DMS53 (cell line): ENCODE measurements at regions not wholly inside any gene's neighbourhood (a gene's known extent, or its start where the extent isn't known, plus 50 kb on each side); places are given as distances from the start of the nearest gene placed in this dataset.

Experiments
- DNase-seq: peaks from one replicate; lab custom pipeline; 2025; lab: John Stamatoyannopoulos, UW

GRCh38 chr11:31903225-31904074 lies 92.3 kb upstream of the PAX6 start:
- no peak for DNase-seq

GRCh38 chr11:31902706-31903105 lies 91.6 kb upstream of the PAX6 start:
- no peak for DNase-seq

- DNase-seq, result no peak
Measured at GRCh38 chr11:31895926-31896325, 84.8 kb upstream of the PAX6 start.

GRCh38 chr11:31887180-31887579 lies 76.1 kb upstream of the PAX6 start:
- peak; percentile 17 for DNase-seq

- no peak for DNase-seq
Measured at GRCh38 chr11:31884080-31884479, 73.0 kb upstream of the PAX6 start.

- no peak for DNase-seq
Measured at GRCh38 chr11:31883435-31883834, 72.3 kb upstream of the PAX6 start.

GRCh38 chr11:31882951-31883392 lies 71.8 kb upstream of the PAX6 start:
- DNase-seq, result no peak

GRCh38 chr11:31881825-31882224 lies 70.7 kb upstream of the PAX6 start:
- no peak for DNase-seq

- no peak for DNase-seq
Measured at GRCh38 chr11:31879681-31880080, 68.6 kb upstream of the PAX6 start.

- no peak for DNase-seq
Measured at GRCh38 chr11:31877863-31878262, 66.7 kb upstream of the PAX6 start.

- DNase-seq, result no peak
Measured at GRCh38 chr11:31877083-31877482, 66.0 kb upstream of the PAX6 start.

GRCh38 chr11:31875866-31876560 lies 64.9 kb upstream of the PAX6 start:
- no peak for DNase-seq

- DNase-seq, result no peak
Measured at GRCh38 chr11:31874631-31875191, 63.6 kb upstream of the PAX6 start.

- DNase-seq, result no peak
Measured at GRCh38 chr11:31873124-31873523, 62.0 kb upstream of the PAX6 start.

GRCh38 chr11:31872076-31872443 lies 60.9 kb upstream of the PAX6 start:
- peak; percentile 80 for DNase-seq

- peak; percentile 45 for DNase-seq
Measured at GRCh38 chr11:31871310-31872075, 60.4 kb upstream of the PAX6 start.

GRCh38 chr11:31870609-31871309 lies 59.6 kb upstream of the PAX6 start:
- DNase-seq, result peak; percentile 64

GRCh38 chr11:31869986-31870385 lies 58.9 kb upstream of the PAX6 start:
- DNase-seq, result no peak

GRCh38 chr11:31865606-31866300 lies 54.6 kb upstream of the PAX6 start:
- DNase-seq, result peak; percentile 4

GRCh38 chr11:31863170-31863832 lies 52.2 kb upstream of the PAX6 start:
- no peak for DNase-seq

- no peak for DNase-seq
Measured at GRCh38 chr11:31861011-31861410, 49.9 kb upstream of the PAX6 start.
